ENCODE measurements at regions not wholly inside any gene's neighbourhood (a gene's known extent, or its start where the extent isn't known, plus 50 kb on each side); places are given as distances from the start of the nearest gene placed in this dataset.

DNA sequence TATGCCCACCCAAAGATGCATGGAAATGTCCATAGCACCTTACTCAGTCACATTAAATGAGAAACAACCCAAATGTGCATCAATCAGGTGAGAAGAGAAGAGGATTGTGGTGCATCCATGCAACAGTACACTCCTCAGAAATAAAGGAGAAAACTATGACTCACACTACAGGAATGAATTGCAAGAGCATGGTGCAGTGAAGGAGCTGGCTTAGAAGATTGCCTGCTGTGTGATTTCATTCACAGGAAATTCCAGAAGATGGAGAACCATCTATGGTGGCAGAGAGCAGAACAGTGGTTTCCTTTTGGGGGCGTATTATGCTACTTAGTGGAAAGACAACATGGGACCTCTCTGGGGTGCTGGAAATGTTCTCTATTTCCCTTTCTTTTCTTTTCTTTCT is 278.6 kb upstream of the AJAP1 start:
- DNase-seq (ENCODE audit: low read depth) = no peak

DNA sequence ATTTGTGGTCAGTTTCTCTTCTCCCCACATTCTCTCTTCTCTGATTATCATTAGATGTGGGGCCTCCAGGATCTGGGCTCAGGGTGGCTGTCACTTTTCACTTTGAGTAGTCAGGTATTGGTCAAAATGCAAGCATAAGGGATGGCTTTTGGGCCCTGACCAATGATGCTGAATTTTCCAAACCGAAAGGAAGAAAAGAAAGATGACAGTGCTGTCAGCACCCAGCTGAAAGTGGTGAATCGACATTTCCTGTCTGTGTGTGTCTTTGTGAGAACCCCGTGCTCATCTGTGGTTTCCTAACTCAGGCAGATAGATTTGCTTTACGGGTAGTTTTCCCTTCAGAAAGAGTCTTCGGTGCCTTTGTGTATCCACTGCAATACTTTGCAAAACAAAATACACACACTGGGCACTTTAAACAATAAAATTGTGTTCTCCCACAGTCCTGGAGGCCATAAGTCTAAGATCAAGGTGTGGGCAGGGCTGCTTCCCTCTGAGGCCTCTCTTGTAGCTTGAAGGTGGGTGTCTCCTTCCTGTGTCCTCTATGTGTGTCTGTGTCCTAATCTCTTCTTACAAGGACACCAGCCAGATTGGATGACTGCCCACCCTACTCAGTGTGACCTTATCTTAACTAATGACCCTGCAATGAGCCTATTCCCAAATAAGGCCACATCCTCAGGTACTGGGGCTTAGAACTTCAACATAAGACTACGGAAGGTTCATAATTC is 274.8 kb upstream of the AJAP1 start:
- no peak for DNase-seq (ENCODE audit: low read depth)

DNA sequence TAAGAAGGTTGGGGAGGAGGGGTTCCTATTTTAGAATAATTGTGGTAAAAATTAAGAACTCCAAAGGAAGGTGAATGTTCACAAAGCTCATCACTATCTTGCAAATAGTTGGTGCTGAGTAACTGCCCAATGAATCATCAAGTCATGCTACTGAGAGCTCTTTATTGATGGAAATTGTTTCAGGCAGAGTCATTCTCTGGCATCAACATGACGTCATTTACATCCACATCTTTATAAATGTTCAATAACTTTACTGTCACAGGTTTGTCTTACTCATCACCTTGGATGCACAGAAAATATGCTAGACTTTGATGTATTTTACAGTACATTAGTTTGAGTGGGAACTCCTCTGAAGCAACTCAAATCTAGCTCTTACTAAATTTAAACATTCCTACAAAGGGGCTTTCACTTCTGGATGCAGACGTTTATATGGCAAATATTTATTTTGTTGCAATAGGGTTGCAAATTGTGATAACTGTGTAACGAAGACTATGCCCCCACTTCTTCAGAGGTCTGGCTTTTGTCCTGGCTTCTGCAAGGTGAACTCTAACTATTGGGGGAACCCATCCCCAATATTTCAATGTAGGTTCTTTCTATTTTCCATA is 273.7 kb upstream of the AJAP1 start:
- DNase-seq (ENCODE audit: low read depth) = no peak

DNA sequence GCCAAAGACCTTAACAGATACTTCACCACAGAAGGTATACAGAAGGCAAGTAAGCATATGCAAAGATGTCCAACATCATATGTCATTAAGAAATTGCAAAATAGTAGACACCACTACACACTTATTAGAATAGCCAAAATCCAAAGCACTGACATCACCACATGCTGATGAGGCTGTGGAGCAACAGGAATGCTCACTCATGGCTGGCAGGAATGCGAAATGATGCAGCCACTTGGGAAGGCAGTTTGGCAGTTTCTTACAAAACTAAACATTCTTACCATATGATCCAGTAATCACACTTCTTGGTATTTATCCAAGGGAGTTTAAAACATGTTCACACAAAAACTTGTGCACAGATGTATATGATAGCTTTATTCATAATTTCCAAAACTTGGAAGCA is 261.2 kb upstream of the AJAP1 start:
- DNase-seq (ENCODE audit: low read depth) = no peak

DNA sequence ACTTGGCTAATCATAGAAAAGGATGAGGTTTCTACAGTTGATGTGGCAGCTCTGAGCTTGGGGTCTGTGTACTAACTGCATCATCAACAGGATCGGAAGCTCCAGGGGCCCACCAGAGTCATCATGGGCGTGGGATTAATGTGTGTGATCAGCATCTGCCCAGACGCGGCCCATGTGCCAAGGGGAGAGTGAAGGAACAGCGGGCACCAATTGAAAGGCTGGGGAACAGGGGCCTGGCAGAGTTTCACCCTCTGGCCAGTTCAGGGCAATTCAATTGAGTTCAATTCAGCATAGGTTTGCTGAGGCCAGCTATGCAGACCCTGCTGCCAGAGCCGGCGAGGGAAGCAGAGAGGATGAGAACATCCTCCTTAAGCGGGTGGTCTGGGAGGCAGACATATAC is 260.0 kb upstream of the AJAP1 start:
- no peak for DNase-seq (ENCODE audit: low read depth)

DNA sequence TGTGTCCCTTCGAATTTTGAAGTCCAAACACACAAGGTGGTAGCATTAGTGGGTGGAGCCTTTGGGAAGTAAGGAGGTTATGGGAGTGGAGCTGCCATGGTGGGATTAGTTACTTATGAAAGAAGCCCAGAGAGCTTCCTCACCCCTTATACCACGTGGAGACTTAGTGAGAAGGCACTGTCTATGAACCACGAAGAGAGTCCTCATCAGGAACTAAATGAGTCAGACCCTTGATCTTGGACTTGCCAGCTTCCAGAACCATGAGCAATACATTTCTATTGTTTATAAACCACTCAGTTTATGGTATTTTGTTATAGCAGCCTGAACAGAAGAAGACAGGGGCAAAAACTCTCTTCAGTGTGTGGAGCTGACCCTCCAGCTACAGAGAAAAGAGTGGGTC is 259.3 kb upstream of the AJAP1 start:
- no peak for DNase-seq (ENCODE audit: low read depth)

DNA sequence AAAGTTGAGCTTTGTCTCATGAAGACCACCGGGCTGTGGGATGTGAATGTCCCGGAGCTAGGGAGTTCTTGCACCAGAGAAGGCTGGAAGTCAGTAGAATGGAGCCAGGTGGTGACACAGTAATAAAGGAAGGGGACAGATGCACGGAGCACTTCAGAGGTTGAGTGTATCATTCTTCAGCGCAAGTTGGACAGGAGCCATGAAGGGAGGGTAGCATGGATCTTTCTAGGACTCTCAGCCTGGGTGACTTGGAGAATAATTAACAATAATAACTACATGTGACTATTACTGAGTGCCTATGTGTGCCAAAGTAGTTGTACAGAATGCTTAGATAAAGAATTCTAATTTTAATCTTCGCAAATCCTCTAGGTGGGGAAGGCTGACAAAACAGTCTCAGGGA is 258.7 kb upstream of the AJAP1 start:
- DNase-seq (ENCODE audit: low read depth) = no peak

DNA sequence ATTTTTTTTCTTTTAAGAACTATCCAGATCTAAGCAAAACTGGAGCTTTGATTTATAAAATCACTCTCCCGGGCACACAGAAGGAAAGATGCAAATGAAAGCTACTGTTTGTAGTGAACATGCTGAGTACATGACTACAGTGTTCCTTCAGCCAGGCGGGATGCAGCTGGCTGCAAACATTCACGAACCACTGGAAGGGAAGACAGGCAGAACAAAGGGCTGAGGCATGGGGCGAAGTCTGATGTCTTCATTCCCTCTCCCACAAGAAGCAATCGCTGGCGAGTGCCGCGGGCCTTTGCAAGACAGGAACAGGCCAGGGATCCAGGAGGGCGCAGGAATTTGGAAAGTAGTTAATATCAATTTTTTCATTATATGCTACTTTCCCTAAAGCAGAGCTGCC is 257.9 kb upstream of the AJAP1 start:
- no peak for DNase-seq (ENCODE audit: low read depth)

DNA sequence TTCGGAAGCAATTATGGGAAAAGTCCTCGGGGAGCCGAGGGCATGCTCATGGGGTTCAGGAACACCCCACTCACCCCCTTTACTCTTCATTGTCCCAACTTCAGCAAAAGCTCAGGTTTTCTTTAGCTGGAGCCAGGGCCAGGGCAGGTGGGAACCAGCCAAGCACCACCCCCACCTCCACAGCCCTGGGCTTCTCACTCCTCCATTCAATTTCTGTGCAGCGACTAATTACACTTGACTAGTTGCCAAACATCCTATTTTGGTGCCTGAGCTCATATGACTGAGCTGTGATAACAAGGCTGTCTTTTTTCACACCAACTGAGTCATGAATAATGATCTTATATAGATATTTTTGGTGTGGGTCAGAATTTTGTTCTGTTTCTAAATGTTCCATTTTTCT is 257.2 kb upstream of the AJAP1 start:
- DNase-seq (ENCODE audit: low read depth) = no peak

DNA sequence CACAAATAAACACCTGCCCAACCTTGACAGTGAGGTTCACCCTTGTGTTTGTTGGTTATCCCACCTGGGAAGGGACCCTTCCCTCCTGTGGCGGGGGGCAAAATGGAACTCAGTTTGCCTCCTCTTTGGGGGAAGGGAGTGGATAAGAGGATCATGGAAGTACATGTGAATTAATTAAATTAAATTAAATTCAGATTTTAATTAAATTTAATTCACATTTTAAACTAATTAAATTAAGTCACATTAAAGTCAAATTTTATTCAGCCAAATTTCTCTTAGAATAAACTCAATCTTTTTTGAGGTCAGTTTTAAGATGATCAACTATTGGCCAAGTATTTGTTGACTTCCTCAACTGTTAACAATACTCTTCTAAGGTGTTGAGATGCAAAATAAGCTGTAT is 252.4 kb upstream of the AJAP1 start:
- DNase-seq (ENCODE audit: low read depth) = no peak

DNA sequence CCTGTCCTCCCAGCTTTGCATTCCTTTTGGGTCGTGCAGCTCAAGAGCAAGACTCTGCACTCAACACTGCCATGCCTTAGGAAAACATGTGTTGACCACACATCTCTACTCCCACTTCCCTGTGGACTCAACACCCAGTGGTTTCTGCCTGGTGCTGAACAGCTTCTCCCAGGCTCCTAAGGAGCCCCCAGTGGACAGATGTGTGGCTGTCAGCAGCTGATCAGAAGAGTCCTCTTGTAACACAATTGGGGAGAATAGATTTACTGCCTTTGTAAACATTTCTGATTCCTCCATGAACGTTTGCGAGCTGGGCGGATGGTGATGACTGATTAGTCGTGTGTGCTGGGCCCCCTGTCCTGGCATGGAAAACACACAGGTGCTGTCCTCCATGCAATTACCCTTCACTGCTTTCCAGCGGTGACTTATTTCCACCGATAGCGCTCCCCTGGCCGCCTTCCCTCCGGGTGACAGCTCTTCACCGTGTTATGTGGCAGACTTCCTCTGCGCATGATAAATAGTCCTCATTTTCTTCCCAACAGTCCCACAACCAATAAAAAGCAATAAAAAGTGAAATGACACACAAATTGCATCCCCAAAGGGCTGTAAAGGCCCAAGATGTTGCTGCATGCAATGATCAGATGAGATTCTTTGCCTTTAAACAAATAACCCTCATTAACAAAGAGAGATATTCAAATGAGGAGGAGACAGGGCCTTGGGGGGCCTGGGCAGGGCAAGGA is 249.4 kb upstream of the AJAP1 start:
- DNase-seq (ENCODE audit: low read depth) = no peak

DNA sequence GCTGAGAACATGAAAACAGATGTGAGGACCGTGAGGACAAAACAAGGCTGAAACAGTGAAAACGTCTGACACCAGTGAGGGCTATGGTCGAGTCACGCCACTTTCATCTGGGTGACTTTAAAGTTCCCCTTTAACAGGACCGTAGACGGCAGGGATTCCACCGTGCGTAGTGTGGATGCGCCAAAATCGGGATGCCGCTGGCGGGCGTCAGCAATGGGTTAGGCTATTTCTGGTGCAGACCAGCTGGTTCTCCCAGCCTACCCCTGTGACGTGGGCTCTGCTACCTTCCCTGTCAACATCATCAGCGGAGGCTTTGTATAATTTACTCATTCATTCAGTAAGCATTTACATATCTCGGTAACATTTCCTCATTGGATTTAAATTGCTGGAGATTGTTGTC is 246.6 kb upstream of the AJAP1 start:
- no peak for DNase-seq (ENCODE audit: low read depth)

DNA sequence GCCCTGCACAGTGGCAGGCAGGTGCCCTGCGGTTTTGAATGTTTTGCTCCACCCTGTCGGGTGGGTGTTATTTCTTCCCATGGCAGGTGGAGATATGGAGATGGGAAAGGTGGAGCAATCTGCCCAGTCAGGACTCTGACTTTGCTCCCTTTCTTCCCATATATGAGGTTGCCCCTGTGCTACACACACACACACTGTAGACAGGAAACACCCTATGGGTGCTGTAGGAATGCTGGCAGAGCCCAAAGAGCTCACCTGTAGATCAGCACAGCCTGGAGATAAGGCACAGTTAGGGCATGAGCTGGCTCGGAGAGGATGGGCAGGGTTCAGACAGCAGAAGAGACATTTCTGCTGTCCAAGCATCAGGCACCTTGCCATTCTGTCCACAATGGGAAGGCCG is 246.0 kb upstream of the AJAP1 start:
- DNase-seq (ENCODE audit: low read depth) = no peak

DNA sequence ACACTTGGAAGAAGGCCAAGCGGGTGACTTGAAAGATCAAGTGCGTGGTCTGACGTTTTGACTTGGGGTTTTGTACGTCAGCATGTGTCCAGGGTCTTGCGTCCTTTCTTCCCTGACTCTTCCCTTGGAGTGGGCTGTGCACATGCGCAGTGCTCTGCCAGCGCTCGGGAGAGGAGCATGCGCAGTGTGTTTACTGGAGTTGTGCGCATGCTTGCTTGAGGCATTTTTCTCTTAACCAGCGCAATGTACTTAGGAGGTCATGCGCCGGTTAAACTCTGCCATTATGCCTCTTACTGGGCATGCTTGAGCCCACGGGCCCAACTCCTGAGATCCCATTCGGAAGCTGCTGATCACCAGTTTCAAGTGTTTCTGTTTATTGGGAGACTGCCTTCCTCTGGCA is 242.5 kb upstream of the AJAP1 start:
- no peak for DNase-seq (ENCODE audit: low read depth)

DNA sequence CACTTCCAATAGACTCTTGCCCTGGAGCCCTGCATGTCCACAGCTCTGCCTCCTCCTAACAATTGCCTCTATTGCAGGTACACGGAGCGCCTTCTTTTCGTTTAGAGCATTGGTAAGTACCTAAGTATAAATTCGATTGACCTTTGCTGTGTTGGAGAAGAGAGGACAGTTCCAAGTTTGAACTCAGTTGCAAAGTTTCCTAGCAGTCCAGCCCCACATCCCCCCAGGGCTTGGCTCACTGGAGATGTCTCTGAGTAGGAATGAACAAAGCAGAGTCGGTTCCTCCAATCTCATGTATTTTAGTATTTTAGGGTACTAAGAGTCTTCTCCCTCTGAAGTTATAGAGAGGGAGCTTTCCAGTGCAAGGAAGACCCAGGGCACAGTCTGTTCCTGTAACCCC is 238.9 kb upstream of the AJAP1 start:
- no peak for DNase-seq (ENCODE audit: low read depth)

DNA sequence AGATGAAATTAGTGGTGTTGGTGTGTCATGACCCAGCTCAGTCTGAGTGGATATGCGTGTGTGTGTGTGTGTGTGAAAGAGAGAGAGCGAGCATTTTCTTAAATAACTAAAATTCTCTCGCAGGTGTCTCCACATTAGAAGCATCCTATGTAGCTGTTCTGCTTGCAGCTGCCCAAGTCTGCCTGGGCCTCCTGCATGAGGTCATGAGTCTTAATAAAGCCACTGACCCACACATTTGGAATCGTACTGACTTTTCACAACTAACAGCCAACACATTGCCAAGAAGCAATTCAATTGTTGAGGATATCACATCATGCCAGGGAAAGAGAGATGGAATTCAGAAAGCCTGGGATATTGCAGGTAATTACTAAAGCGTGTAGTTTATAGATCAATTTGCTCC is 238.2 kb upstream of the AJAP1 start:
- DNase-seq (ENCODE audit: low read depth) = no peak

DNA sequence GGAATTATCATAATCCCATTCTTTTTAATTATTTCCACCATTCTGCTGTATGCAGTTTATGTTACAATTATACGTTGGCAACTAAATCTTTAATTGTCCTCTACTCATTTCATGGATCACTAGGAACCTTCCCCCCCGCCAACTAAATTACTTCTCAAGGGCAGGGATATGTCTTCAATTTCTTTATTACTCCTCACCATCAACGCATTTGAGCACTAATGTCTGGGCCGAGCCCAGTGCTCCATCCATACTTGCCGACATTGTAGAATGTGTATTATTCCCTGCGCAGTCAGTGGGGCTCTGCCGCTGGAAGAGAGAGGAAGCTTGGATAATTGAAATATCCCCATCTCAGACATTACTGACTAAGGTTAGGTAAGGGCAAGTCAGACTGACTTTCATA is 236.4 kb upstream of the AJAP1 start:
- no peak for DNase-seq (ENCODE audit: low read depth)

DNA sequence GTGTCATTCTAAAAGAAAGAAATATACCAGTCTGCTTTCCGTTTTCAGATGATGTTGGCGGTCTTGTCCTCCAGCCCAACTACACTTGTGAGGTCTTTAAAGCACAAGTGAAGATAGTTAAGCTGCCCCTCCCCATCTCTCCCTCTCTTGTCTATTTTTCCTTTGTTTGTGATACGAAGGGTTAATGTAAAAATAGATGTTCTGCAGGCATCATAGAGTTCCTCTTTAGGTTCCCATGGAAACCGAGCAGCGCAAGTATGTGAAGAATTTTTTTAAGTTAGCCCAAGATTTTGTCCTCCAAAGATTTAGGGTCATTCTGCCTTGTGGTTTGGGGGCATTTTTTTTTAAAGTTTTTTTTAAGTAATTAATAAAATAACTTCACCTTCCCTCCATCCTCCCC is 232.4 kb upstream of the AJAP1 start:
- no peak for DNase-seq (ENCODE audit: low read depth)

DNA sequence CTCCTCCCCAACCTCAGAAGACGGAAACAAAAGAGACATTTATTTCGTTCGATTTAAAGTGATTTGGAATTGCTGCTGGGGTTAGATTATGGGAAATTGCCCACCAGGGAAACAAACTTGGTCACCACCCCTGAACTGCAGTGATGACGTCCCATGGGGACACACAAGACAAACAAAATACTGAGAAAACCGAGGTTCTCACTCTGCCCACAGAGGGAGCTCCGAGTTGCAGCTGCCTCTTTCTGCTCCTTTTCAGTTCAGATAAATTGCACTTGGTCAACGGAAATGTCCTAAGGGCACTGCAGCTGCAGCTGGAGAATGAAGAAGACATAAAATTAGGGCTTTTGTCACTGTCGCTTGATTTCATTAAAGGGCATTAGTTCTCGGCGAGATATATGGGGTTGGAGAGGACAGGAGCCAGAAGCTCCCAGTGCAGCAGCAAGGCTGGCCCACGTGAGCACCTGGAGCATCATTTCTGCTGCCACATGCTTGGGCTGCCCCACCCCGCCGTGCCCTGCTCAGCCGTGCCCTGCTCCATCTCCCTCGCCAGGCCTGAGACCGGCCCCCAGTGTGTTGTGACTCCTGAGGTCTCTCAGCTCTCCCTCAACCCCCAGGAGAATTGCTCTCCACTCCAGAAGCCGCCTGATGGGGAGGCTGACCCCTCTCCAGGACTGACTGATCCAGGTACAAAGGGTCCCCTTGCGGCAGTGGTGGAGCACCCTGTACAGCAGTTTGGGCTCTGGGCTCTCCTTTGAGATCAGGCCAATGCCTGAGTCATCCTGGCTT is 231.7 kb upstream of the AJAP1 start:
- DNase-seq (ENCODE audit: low read depth) = no peak

DNA sequence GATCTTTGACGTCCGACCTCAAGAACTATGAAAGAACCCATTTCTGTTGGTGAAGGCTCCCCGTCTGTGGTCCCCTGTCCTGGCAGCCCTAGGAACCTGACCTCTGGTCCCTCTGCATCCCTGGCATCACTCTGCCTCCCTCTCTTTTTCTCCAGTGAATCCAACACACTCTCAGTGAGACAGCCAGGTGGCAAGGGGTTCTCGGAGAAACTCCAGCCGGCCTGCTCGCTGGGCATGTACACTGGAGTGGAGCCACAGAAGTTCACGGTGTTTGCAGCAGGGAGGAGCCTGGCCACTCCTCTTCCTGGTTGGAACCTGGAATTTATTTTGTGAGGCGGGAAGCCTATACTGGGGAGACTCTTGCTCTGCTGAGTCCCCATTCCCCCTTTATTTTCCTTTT is 230.2 kb upstream of the AJAP1 start:
- no peak for DNase-seq (ENCODE audit: low read depth)

DNA sequence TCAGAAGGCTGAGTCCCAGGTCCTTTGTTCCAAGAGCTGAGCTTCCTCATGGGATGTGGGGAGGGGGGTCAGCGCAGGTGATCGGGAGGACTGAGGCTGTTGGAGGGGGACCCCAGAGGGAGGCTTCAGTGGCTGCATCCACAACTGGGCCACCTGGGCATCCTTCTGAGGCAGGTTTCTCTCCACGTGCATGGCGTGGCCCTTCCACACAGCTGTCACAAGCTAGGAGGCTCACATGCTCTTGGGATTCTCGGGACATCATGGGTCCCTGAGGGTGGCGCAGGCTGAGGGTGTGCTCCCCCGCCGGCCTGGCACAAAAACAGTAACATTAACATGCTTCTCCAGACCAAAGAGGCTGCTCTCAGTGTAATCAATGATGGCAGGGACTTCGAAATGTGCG is 229.6 kb upstream of the AJAP1 start:
- DNase-seq (ENCODE audit: low read depth) = no peak

DNA sequence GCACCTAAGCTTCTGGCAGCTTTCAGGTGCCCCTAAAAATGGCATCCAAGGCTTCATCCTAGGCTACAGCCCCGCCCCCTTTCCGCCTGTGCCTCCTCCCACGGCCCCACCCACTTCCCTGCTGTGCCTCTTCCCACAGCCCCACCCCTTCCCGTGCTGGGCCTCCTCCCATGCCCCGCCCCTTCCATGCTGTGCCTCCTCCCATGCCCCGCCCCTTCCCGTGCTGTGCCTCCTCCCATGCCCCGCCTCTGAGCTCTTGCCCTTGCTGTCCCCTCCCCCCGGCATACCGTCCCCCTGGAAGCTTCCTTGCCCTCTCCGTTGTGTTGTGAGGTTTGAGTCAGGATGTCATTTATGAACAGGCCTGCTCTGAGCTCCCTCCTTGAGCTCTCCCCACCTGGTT is 228.5 kb upstream of the AJAP1 start:
- no peak for DNase-seq (ENCODE audit: low read depth)

DNA sequence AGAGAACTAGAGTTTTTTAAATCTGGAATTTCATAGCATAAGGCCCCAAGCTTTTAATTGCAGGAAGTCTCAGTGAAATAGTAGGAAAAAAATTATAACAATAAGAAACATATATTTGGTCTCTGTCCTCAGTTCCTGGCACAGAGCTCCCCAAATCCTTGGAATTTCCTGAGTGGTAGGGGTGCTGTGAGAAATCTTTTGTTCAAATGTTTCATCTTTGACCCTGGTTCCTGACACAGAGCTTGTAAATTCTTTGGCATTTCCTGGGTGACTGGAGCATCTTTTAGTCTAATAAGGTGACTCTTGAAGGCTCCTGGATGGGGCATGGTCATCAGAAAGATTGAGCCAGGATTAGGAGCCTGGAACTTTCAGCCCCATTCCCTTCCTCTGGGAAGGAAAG is 225.7 kb upstream of the AJAP1 start:
- DNase-seq (ENCODE audit: low read depth) = no peak
